GM13976 (cell line): ENCODE measurements at regions not wholly inside any gene's neighbourhood (a gene's known extent, or its start where the extent isn't known, plus 50 kb on each side); places are given as distances from the start of the nearest gene placed in this dataset.

Source experiments
- DNase-seq: peaks from one replicate; pipeline ENCODE4 v3.0.0; 2012; ENCODE audit warnings: low spot score
- CTCF ChIP-seq: IDR thresholded peaks from 2 replicates; pipeline ENCODE4 v1.5.1; 2012; ENCODE audit warnings: borderline replicate concordance, mild to moderate bottlenecking; ENCODE audit not compliant: insufficient read depth; ENCODE audit errors: extremely low read depth, missing control alignments, control extremely low read depth
- in situ Hi-C: fragments of 300-500 bp; cut with MboI; formaldehyde crosslinking; loops from one replicate; pipeline ENCODE4 v1.12.0; 2022; ENCODE audit warnings: low sequenced_read_pairs, mixed read lengths, inconsistent platforms; ENCODE audit not compliant: unreplicated experiment

GRCh38 chr15:81575436-81576123, 201.6 kb upstream of the TMC3 start:
- TF ChIP-seq CTCF = no peak
- no peak for DNase-seq
- in situ Hi-C loops = no loop called here

- in situ Hi-C loops = no loop called here
- DNase-seq = no peak
- TF ChIP-seq CTCF = no peak
Measured at GRCh38 chr15:81573098-81573746, 199.2 kb upstream of the TMC3 start.

GRCh38 chr15:81572190-81572589, 198.2 kb upstream of the TMC3 start:
- no peak for TF ChIP-seq CTCF
- DNase-seq = no peak
- in situ Hi-C loops = no loop called here

- in situ Hi-C loops = no loop called here
- TF ChIP-seq CTCF = no peak
Measured at GRCh38 chr15:81569286-81570080, 195.5 kb upstream of the TMC3 start.

GRCh38 chr15:81567924-81568323, 193.9 kb upstream of the TMC3 start:
- no peak for DNase-seq
- TF ChIP-seq CTCF = no peak
- in situ Hi-C loops = no loop called here

More at GRCh38 chr15:81569286-81570080, 195.5 kb upstream of the TMC3 start:
- no peak for DNase-seq

- no peak for DNase-seq
- in situ Hi-C loops = no loop called here
- TF ChIP-seq CTCF = no peak
Measured at GRCh38 chr15:81562986-81563385, 189.0 kb upstream of the TMC3 start.
